Stimulated activated CD8-positive, alpha-beta memory T cell treated with anti-CD3 and anti-CD28 coated beads, Interleukin-4, amount 100 ng/mL, for 1 hour (primary cell): ENCODE measurements at regions not wholly inside any gene's neighbourhood (a gene's known extent, or its start where the extent isn't known, plus 50 kb on each side); places are given as distances from the start of the nearest gene placed in this dataset.
"Not testable (repeated sequence)": the region's sequence is repeated elsewhere in the genome, so short reads cannot be mapped to it uniquely, and the experiment has no call there.

Source experiments
- DNase-seq, 2 donors: peaks; one replicate each; pipeline ENCODE4 v3.0.0-alpha.2; 2020; ENCODE audit warnings: low read depth in 2 of 2, low spot score in 1 of 2

GRCh38 chr6:28794175-28795002 is 129.4 kb downstream of the TRIM27 start:
- no peak for DNase-seq

GRCh38 chr6:28800647-28801046 is 123.1 kb downstream of the TRIM27 start:
- DNase-seq = not testable (repeated sequence)

GRCh38 chr6:28802417-28803336 is 121.1 kb downstream of the TRIM27 start:
- no peak for DNase-seq

- no peak for DNase-seq
Observed at GRCh38 chr6:28803337-28803709, 120.5 kb downstream of the TRIM27 start.

- no peak for DNase-seq
Observed at GRCh38 chr6:28807682-28808280, 116.0 kb downstream of the TRIM27 start.

- DNase-seq = no peak
Observed at GRCh38 chr6:28808383-28808782, 115.4 kb downstream of the TRIM27 start.

GRCh38 chr6:28809947-28810658 is 113.7 kb downstream of the TRIM27 start:
- no peak for DNase-seq

- DNase-seq = no peak
Observed at GRCh38 chr6:28810659-28811053, 113.1 kb downstream of the TRIM27 start.

GRCh38 chr6:28811873-28812272 is 111.9 kb downstream of the TRIM27 start:
- DNase-seq = no peak

GRCh38 chr6:28812778-28813569 is 110.8 kb downstream of the TRIM27 start:
- no peak for DNase-seq

- no peak for DNase-seq
Observed at GRCh38 chr6:28814032-28814976, 109.5 kb downstream of the TRIM27 start.

- no peak for DNase-seq
Observed at GRCh38 chr6:28816339-28816908, 107.4 kb downstream of the TRIM27 start.

GRCh38 chr6:28816909-28817807 is 106.6 kb downstream of the TRIM27 start:
- DNase-seq = no peak

GRCh38 chr6:28817808-28818145 is 106.0 kb downstream of the TRIM27 start:
- no peak for DNase-seq

GRCh38 chr6:28824793-28825731 is 98.7 kb downstream of the TRIM27 start:
- DNase-seq = no peak

- no peak for DNase-seq
Observed at GRCh38 chr6:28825732-28826293, 98.0 kb downstream of the TRIM27 start.
